Neuronal stem cell (in vitro differentiated cells): ENCODE measurements at regions not wholly inside any gene's neighbourhood (a gene's known extent, or its start where the extent isn't known, plus 50 kb on each side); places are given as distances from the start of the nearest gene placed in this dataset.

Experiments used
- DNase-seq: peaks from one replicate; pipeline ENCODE4 v3.0.0-alpha.2; 2013; ENCODE audit warnings: low spot score
- H2AFZ ChIP-seq: one replicate; pipeline ENCODE4 v1.6.1; 2013; ENCODE audit warnings: mild to moderate bottlenecking, low read length, inconsistent platforms
- H2AK5ac ChIP-seq: 2 replicates; pipeline ENCODE4 v1.6.1; 2013; ENCODE audit warnings: low read depth, mild to moderate bottlenecking, inconsistent platforms, low read length, moderate library complexity, mixed read lengths
- H2BK120ac ChIP-seq: 2 replicates; pipeline ENCODE4 v1.6.1; 2013; ENCODE audit warnings: low read depth, mild to moderate bottlenecking, inconsistent platforms, low read length, moderate library complexity, mixed read lengths
- H2BK12ac ChIP-seq: one replicate; pipeline ENCODE4 v1.6.1; 2013; ENCODE audit warnings: low read length, inconsistent platforms
- H2BK15ac ChIP-seq: 2 replicates; pipeline ENCODE4 v1.6.1; 2013; ENCODE audit warnings: mild to moderate bottlenecking, low read length, inconsistent platforms, mixed read lengths
- H2BK5ac ChIP-seq: one replicate; pipeline ENCODE4 v1.6.1; 2013; ENCODE audit warnings: inconsistent platforms, mild to moderate bottlenecking, low read length, moderate library complexity
- H3K14ac ChIP-seq: one replicate; pipeline ENCODE4 v1.6.1; 2013; ENCODE audit warnings: low read length, inconsistent platforms
- H3K18ac ChIP-seq: 2 replicates; pipeline ENCODE4 v1.6.1; 2013; ENCODE audit warnings: low read length, inconsistent platforms
- H3K23ac ChIP-seq: 2 replicates; pipeline ENCODE4 v1.6.1; 2013; ENCODE audit warnings: low read depth, mild to moderate bottlenecking, mixed read lengths, low read length, inconsistent platforms; ENCODE audit not compliant: poor library complexity
- H3K27ac ChIP-seq: replicated peaks from 3 replicates; pipeline ENCODE4 v1.5.1; 2013; ENCODE audit warnings: low read length, inconsistent platforms
- H3K27me3 ChIP-seq, 3 experiments: 2 replicates each; pipeline ENCODE4 v1.6.1; 2013; ENCODE audit warnings: low read length in 3 of 3, mild to moderate bottlenecking in 2 of 3, inconsistent platforms in 1 of 3, low read depth in 1 of 3, mixed read lengths in 1 of 3, moderate library complexity in 1 of 3; ENCODE audit not compliant: control insufficient read depth in 3 of 3, insufficient read depth in 3 of 3
- H3K36me3 ChIP-seq, 2 donors: replicated peaks in 1 of 2; 2 replicates each; pipeline ENCODE4 v1.6.1; 2013; ENCODE audit warnings: low read length in 2 of 2; ENCODE audit not compliant: control insufficient read depth in 2 of 2, insufficient read depth in 2 of 2
- H3K4ac ChIP-seq: 2 replicates; pipeline ENCODE4 v1.6.1; 2013; ENCODE audit warnings: inconsistent platforms, mild to moderate bottlenecking, low read length, moderate library complexity
- H3K4me1 ChIP-seq, 2 donors: 1 replicate in 1 of 2; 2 replicates in 1 of 2; pipeline ENCODE4 v1.6.1; 2013; ENCODE audit warnings: low read length in 2 of 2, low read depth in 1 of 2; ENCODE audit not compliant: control insufficient read depth in 2 of 2, insufficient read depth in 1 of 2
- H3K4me2 ChIP-seq: one replicate; pipeline ENCODE4 v1.6.1; 2013; ENCODE audit warnings: mild to moderate bottlenecking, low read length, inconsistent platforms; ENCODE audit not compliant: insufficient read depth, poor library complexity, severe bottlenecking
- H3K4me3 ChIP-seq, 2 donors: 2 replicates each; pipeline ENCODE4 v1.5.1; 2013; ENCODE audit warnings: low read length in 2 of 2, mild to moderate bottlenecking in 2 of 2, inconsistent platforms in 1 of 2, moderate library complexity in 1 of 2
- H3K79me1 ChIP-seq: one replicate; pipeline ENCODE4 v1.6.1; 2013; ENCODE audit warnings: low read depth, mild to moderate bottlenecking, inconsistent platforms, low read length, moderate library complexity
- H3K9ac ChIP-seq: one replicate; pipeline ENCODE4 v1.6.1; 2013; ENCODE audit warnings: mild to moderate bottlenecking, low read depth, low read length, inconsistent platforms; ENCODE audit not compliant: poor library complexity
- H3K9me3 ChIP-seq, 2 donors: replicated peaks in 1 of 2; 2 replicates each; pipeline versions ENCODE3 to v1.6.1; 2013; ENCODE audit warnings: low read length in 2 of 2, mild to moderate bottlenecking in 2 of 2, inconsistent platforms in 1 of 2, low read depth in 1 of 2, mixed read lengths in 1 of 2, moderate library complexity in 1 of 2; ENCODE audit not compliant: control insufficient read depth in 2 of 2, insufficient read depth in 1 of 2
- H4K8ac ChIP-seq: one replicate; pipeline ENCODE4 v1.6.1; 2013; ENCODE audit warnings: low read depth, mild to moderate bottlenecking, inconsistent platforms, low read length, moderate library complexity
- H4K91ac ChIP-seq: one replicate; pipeline ENCODE4 v1.6.1; 2013; ENCODE audit warnings: low read length, low read depth, mild to moderate bottlenecking, inconsistent platforms; ENCODE audit not compliant: poor library complexity
- WGBS, 2 donors: extraction: QIAGEN DNeasy Blood & Tissue Kit; methylation state at CpG; one replicate each; pipeline ENCODE4 v1.1.7; 2013; ENCODE audit warnings: missing lambda C conversion rate in 2 of 2, mixed read lengths in 1 of 2; ENCODE audit not compliant: insufficient read length in 2 of 2, insufficient replicate concordance in 1 of 2; ENCODE audit errors: extremely low coverage in 2 of 2; 5-methylcytosine and 5-hydroxymethylcytosine counted together

- Histone ChIP-seq H2BK12ac (no peak overlapping the region), H3K23ac (no peak overlapping the region), H3K4me1 (no peaks in the 10 kb centered on the region), H3K79me1 (peaks cover 2% of the 10 kb centered on the region), H2BK120ac (no peak overlapping the region), H3K36me3 (no peaks in the 10 kb centered on the region), H2AFZ (no peak overlapping the region), H3K27ac (no peak overlapping the region), H3K4ac (no peak overlapping the region), H3K18ac (no peak overlapping the region), H3K4me3 (no peak overlapping the region), H3K9me3 (peaks cover 4 to 24% of the 10 kb centered on the region in 2 donors), H3K9ac (no peak overlapping the region), H2BK5ac (no peak overlapping the region), H4K8ac (no peak overlapping the region), H2AK5ac (no peak overlapping the region), H4K91ac (no peak overlapping the region), H3K27me3 (no peaks in the 10 kb centered on the region), H2BK15ac (no peak overlapping the region), H3K4me2 (no peak overlapping the region), H3K14ac (no peak overlapping the region)
- no CpG with 5 or more reads among the region's 9 CpGs for WGBS, 2 donors
- DNase-seq, result no peak
Observed at GRCh38 chr3:110971010-110971601, 100.5 kb upstream of the NECTIN3 start.

GRCh38 chr3:110973263-110973895, 98.2 kb upstream of the NECTIN3 start:
- H4K8ac ChIP-seq, result no peak overlapping the region
- no peak overlapping the region for H2BK15ac ChIP-seq
- H3K27ac ChIP-seq, result no peak overlapping the region
- no peak overlapping the region for H2AFZ ChIP-seq
- DNase-seq, result no peak
- no peak overlapping the region for H3K9ac ChIP-seq
- H3K27me3 ChIP-seq, result no peaks in the 10 kb centered on the region
- H2AK5ac ChIP-seq, result no peak overlapping the region
- H3K23ac ChIP-seq, result no peak overlapping the region
- no peak overlapping the region for H4K91ac ChIP-seq
- no peak overlapping the region for H3K14ac ChIP-seq
- no peak overlapping the region for H3K18ac ChIP-seq
- H3K4me3 ChIP-seq, result no peak overlapping the region
- H2BK12ac ChIP-seq, result no peak overlapping the region
- H3K4me2 ChIP-seq, result no peak overlapping the region
- H3K9me3 ChIP-seq, result peaks cover 4 to 20% of the 10 kb centered on the region in 2 donors
- no peaks in the 10 kb centered on the region for H3K4me1 ChIP-seq
- no peak overlapping the region for H2BK5ac ChIP-seq
- no peak overlapping the region for H2BK120ac ChIP-seq
- no CpG with 5 or more reads among the region's 2 CpGs for WGBS, 2 donors
- H3K36me3 ChIP-seq, result no peaks in the 10 kb centered on the region
- H3K4ac ChIP-seq, result no peak overlapping the region
- H3K79me1 ChIP-seq, result peaks cover 2% of the 10 kb centered on the region

- no peak overlapping the region for H3K27ac ChIP-seq
- H3K27me3 ChIP-seq, result no peaks in the 10 kb centered on the region
- DNase-seq, result no peak
- H3K36me3 ChIP-seq, result no peaks in the 10 kb centered on the region
- H3K4me3 ChIP-seq, result no peak overlapping the region
- no CpG with 5 or more reads among the region's 2 CpGs for WGBS, 2 donors
- H3K4me1 ChIP-seq, result no peaks in the 10 kb centered on the region
- no peak overlapping the region for H4K91ac ChIP-seq
- H2AFZ ChIP-seq, result no peak overlapping the region
- no peak overlapping the region for H2AK5ac ChIP-seq
- no peak overlapping the region for H2BK5ac ChIP-seq
- H3K23ac ChIP-seq, result no peak overlapping the region
- no peak overlapping the region for H2BK12ac ChIP-seq
- no peak overlapping the region for H3K4ac ChIP-seq
- H3K9me3 ChIP-seq, result peaks cover 0 to 8% of the 10 kb centered on the region in 2 donors
- no peaks in the 10 kb centered on the region for H3K79me1 ChIP-seq
- H4K8ac ChIP-seq, result no peak overlapping the region
- no peak overlapping the region for H2BK120ac ChIP-seq
- H3K14ac ChIP-seq, result no peak overlapping the region
- no peak overlapping the region for H3K9ac ChIP-seq
- H3K4me2 ChIP-seq, result no peak overlapping the region
- no peak overlapping the region for H3K18ac ChIP-seq
- no peak overlapping the region for H2BK15ac ChIP-seq
Observed at GRCh38 chr3:110974902-110975301, 96.7 kb upstream of the NECTIN3 start.

GRCh38 chr3:110984456-110985250, 87.0 kb upstream of the NECTIN3 start:
- H3K4me2 ChIP-seq, result no peak overlapping the region
- no peak overlapping the region for H3K14ac ChIP-seq
- peaks cover 0 to 3% of the 10 kb centered on the region in 2 donors for H3K9me3 ChIP-seq
- no peaks in the 10 kb centered on the region for H3K79me1 ChIP-seq
- no peak overlapping the region for H2AK5ac ChIP-seq
- no peak overlapping the region for H3K9ac ChIP-seq
- no peak overlapping the region for H2AFZ ChIP-seq
- no peaks in the 10 kb centered on the region for H3K27me3 ChIP-seq
- H3K36me3 ChIP-seq, result no peaks in the 10 kb centered on the region
- no peak overlapping the region for H2BK5ac ChIP-seq
- H3K18ac ChIP-seq, result no peak overlapping the region
- no peak overlapping the region for H3K27ac ChIP-seq
- H2BK12ac ChIP-seq, result no peak overlapping the region
- H3K4me1 ChIP-seq, result no peaks in the 10 kb centered on the region
- H2BK15ac ChIP-seq, result no peak overlapping the region
- no CpG with 5 or more reads among the region's 4 CpGs for WGBS, 2 donors
- H3K23ac ChIP-seq, result no peak overlapping the region
- no peak overlapping the region for H2BK120ac ChIP-seq
- H3K4ac ChIP-seq, result no peak overlapping the region
- H4K8ac ChIP-seq, result no peak overlapping the region
- no peak overlapping the region for H4K91ac ChIP-seq
- no peak for DNase-seq
- H3K4me3 ChIP-seq, result no peak overlapping the region
